Parathyroid adenoma (tissue), 2 donors: ENCODE measurements at regions not wholly inside any gene's neighbourhood (a gene's known extent, or its start where the extent isn't known, plus 50 kb on each side); places are given as distances from the start of the nearest gene placed in this dataset.
A peak's percentile ranks its signal among the peaks of the same experiment; 100 is the strongest.

Experiments
- H2AFZ ChIP-seq: fragments of 300-600 bp; sonication (generic); one replicate; pipeline ENCODE4 v1.7.0; 2017; ENCODE audit warnings: antibody characterized with exemption, mild to moderate bottlenecking
- H3K27ac ChIP-seq: fragments of 300-600 bp; sonication (generic); one replicate; pipeline ENCODE4 v1.7.0; 2017
- H3K27me3 ChIP-seq: fragments of 300-600 bp; sonication (generic); one replicate; pipeline ENCODE4 v1.7.0; 2017; ENCODE audit warnings: low read length; ENCODE audit not compliant: control insufficient read depth, insufficient read depth
- H3K36me3 ChIP-seq: fragments of 300-600 bp; sonication (generic); one replicate; pipeline ENCODE4 v1.7.0; 2017; ENCODE audit warnings: low read length; ENCODE audit not compliant: control insufficient read depth, insufficient read depth
- H3K4me1 ChIP-seq: fragments of 300-600 bp; sonication (generic); one replicate; pipeline ENCODE4 v1.7.0; 2017; ENCODE audit warnings: control low read depth
- H3K4me2 ChIP-seq: fragments of 300-600 bp; sonication (generic); one replicate; pipeline ENCODE4 v1.7.0; 2017; ENCODE audit warnings: low read length
- H3K4me3 ChIP-seq: fragments of 300-600 bp; sonication (generic); one replicate; pipeline ENCODE4 v1.7.0; 2017; ENCODE audit warnings: low read depth, low read length
- H3K79me2 ChIP-seq: fragments of 300-600 bp; sonication (generic); one replicate; pipeline ENCODE4 v1.7.0; 2017; ENCODE audit warnings: control low read depth
- H3K9ac ChIP-seq: fragments of 300-600 bp; sonication (generic); one replicate; pipeline ENCODE4 v1.7.0; 2017; ENCODE audit warnings: mild to moderate bottlenecking
- H3K9me3 ChIP-seq: fragments of 300-600 bp; sonication (generic); one replicate; pipeline ENCODE4 v1.7.0; 2017; ENCODE audit warnings: low read length; ENCODE audit not compliant: control insufficient read depth
- CTCF ChIP-seq: fragments of 300-600 bp; sonication (generic); IDR thresholded peaks from one replicate; pipeline ENCODE4 v1.7.0; 2017; ENCODE audit warnings: antibody characterized with exemption, mild to moderate bottlenecking
- donor health status: primary hyperparathyroidism.

GRCh38 chr20:60838297-60838696 lies 413.8 kb upstream of the CDH4 start:
- Histone ChIP-seq H3K4me3 (no peak overlapping the region), H3K27ac (no peak overlapping the region), H3K79me2 (no peaks in the 10 kb centered on the region), H3K36me3 (no peaks in the 10 kb centered on the region), H3K4me1 (no peaks in the 10 kb centered on the region), H2AFZ (no peak overlapping the region), H3K9ac (no peak overlapping the region), H3K4me2 (no peak overlapping the region), H3K9me3 (no peaks in the 10 kb centered on the region), H3K27me3 (no peaks in the 10 kb centered on the region)
- TF ChIP-seq CTCF, result no peak

GRCh38 chr20:60840971-60841370 lies 411.1 kb upstream of the CDH4 start:
- H3K27me3 ChIP-seq, result no peaks in the 10 kb centered on the region
- H3K4me3 ChIP-seq, result no peak overlapping the region
- no peak overlapping the region for H2AFZ ChIP-seq
- TF ChIP-seq CTCF, result no peak
- H3K36me3 ChIP-seq, result no peaks in the 10 kb centered on the region
- H3K4me1 ChIP-seq, result no peaks in the 10 kb centered on the region
- no peak overlapping the region for H3K4me2 ChIP-seq
- no peaks in the 10 kb centered on the region for H3K79me2 ChIP-seq
- H3K9ac ChIP-seq, result no peak overlapping the region
- no peaks in the 10 kb centered on the region for H3K9me3 ChIP-seq
- no peak overlapping the region for H3K27ac ChIP-seq

- H3K4me3 ChIP-seq, result no peak overlapping the region
- no peak overlapping the region for H3K9ac ChIP-seq
- H3K27me3 ChIP-seq, result no peaks in the 10 kb centered on the region
- no peaks in the 10 kb centered on the region for H3K36me3 ChIP-seq
- no peaks in the 10 kb centered on the region for H3K9me3 ChIP-seq
- H3K27ac ChIP-seq, result no peak overlapping the region
- TF ChIP-seq CTCF, result no peak
- no peak overlapping the region for H3K4me2 ChIP-seq
- H3K79me2 ChIP-seq, result no peaks in the 10 kb centered on the region
- no peak overlapping the region for H2AFZ ChIP-seq
- no peaks in the 10 kb centered on the region for H3K4me1 ChIP-seq
Observed at GRCh38 chr20:60845146-60845545, 406.9 kb upstream of the CDH4 start.

- Histone ChIP-seq H3K4me1 (no peaks in the 10 kb centered on the region), H3K9me3 (no peaks in the 10 kb centered on the region), H3K9ac (no peak overlapping the region), H3K27me3 (no peaks in the 10 kb centered on the region), H3K36me3 (no peaks in the 10 kb centered on the region), H3K79me2 (no peaks in the 10 kb centered on the region), H3K4me3 (no peak overlapping the region), H3K4me2 (no peak overlapping the region), H2AFZ (no peak overlapping the region), H3K27ac (no peak overlapping the region)
- peak; percentile 8 for TF ChIP-seq CTCF
Observed at GRCh38 chr20:60851826-60852704, 400.0 kb upstream of the CDH4 start.

- Histone ChIP-seq H3K9me3 (no peaks in the 10 kb centered on the region), H3K36me3 (no peaks in the 10 kb centered on the region), H3K4me2 (no peak overlapping the region), H3K9ac (no peak overlapping the region), H3K79me2 (no peaks in the 10 kb centered on the region), H3K4me1 (no peaks in the 10 kb centered on the region), H2AFZ (no peak overlapping the region), H3K4me3 (no peak overlapping the region), H3K27me3 (no peaks in the 10 kb centered on the region), H3K27ac (no peak overlapping the region)
- TF ChIP-seq CTCF, result no peak
Observed at GRCh38 chr20:60857708-60858107, 394.4 kb upstream of the CDH4 start.
